ENCODE measurements at regions not wholly inside any gene's neighbourhood (a gene's known extent, or its start where the extent isn't known, plus 50 kb on each side); places are given as distances from the start of the nearest gene placed in this dataset.

GRCh38 chr19:56995303-56995702 lies 124.5 kb upstream of the USP29 start:
- H4K5ac ChIP-seq (ENCODE audit: insufficient read length, low read depth, low read length), result no peak overlapping the region
- H2BK12ac ChIP-seq (ENCODE audit: low read depth, low read length), result no peak overlapping the region
- H3K56ac ChIP-seq (replicated peaks; ENCODE audit: insufficient read length, low read depth, low read length), result no peak overlapping the region
- no peak overlapping the region for H3K4ac ChIP-seq (replicated peaks; ENCODE audit: insufficient read length, low read depth, low read length)
- no peaks in the 10 kb centered on the region for H3K79me1 ChIP-seq (ENCODE audit: low read depth, low read length)
- H2AK5ac ChIP-seq (ENCODE audit: low read depth, low read length), result no peak overlapping the region
- no peak overlapping the region for H2AFZ ChIP-seq (ENCODE audit: low read length)
- no peak overlapping the region for H4K8ac ChIP-seq (ENCODE audit: extremely low read depth, insufficient read depth, low read length)
- no peak overlapping the region for H3K18ac ChIP-seq (ENCODE audit: extremely low read depth, low read length)
- no peaks in the 10 kb centered on the region for H3K27me3 ChIP-seq (replicated peaks in 1 of 4; ENCODE audit: control insufficient read depth in 3 of 4, extremely low read depth in 1 of 4, insufficient read depth in 3 of 4, low read length in 3 of 4)
- H3K27ac ChIP-seq (ENCODE audit: low read depth, low read length), result no peak overlapping the region
- no peak overlapping the region for H2BK5ac ChIP-seq (ENCODE audit: low read depth, low read length)
- no peak overlapping the region for H3K9ac ChIP-seq (replicated peaks in 1 of 4; ENCODE audit: extremely low read depth in 1 of 4, low read depth in 3 of 4, low read length in 3 of 4)
- peaks cover 51 to 82% of the 10 kb centered on the region in 2 experiments for H3K9me3 ChIP-seq (ENCODE audit: insufficient read depth in 2 of 2, low read depth in 1 of 2, low read length in 1 of 2)
- DNase-seq (ENCODE audit: low read depth in 1 of 2, low spot score in 2 of 2), result no peak
- H3K4me1 ChIP-seq (replicated peaks in 1 of 4; ENCODE audit: control insufficient read depth in 3 of 4, insufficient read depth in 4 of 4, low read length in 3 of 4), result no peaks in the 10 kb centered on the region
- H3K4me2 ChIP-seq (ENCODE audit: insufficient read depth in 1 of 2, low read depth in 2 of 2, low read length in 2 of 2), result no peak overlapping the region
- H2BK15ac ChIP-seq (ENCODE audit: low read length), result no peak overlapping the region
- H3K23ac ChIP-seq (ENCODE audit: insufficient read length), result no peak overlapping the region
- H3K14ac ChIP-seq (ENCODE audit: insufficient read length), result no peak overlapping the region
- FAIRE-seq, result no peak
- no peaks in the 10 kb centered on the region for H3K36me3 ChIP-seq (ENCODE audit: control insufficient read depth in 2 of 4, insufficient read depth in 4 of 4, low read length in 3 of 4)
- no peaks in the 10 kb centered on the region for H3K79me2 ChIP-seq (ENCODE audit: control insufficient read depth in 1 of 2, insufficient read depth in 2 of 2, low read length in 2 of 2)
- no peak overlapping the region for H3K4me3 ChIP-seq (ENCODE audit: extremely low read depth in 1 of 4, insufficient read depth in 2 of 4, low read depth in 3 of 4, low read length in 4 of 4)
- H2BK20ac ChIP-seq (ENCODE audit: low read length), result no peak overlapping the region
- no peak overlapping the region for H4K91ac ChIP-seq (replicated peaks; ENCODE audit: insufficient read length, low read length)
- no peak overlapping the region for H2BK120ac ChIP-seq (replicated peaks; ENCODE audit: low read depth, low read length)
- H3K23me2 ChIP-seq (ENCODE audit: low read depth, low read length), result no peaks in the 10 kb centered on the region
- POLR2A ChIA-PET (ENCODE audit: partially characterized antibody), result no interaction called here
- CTCF ChIA-PET (ENCODE audit: partially characterized antibody), result interaction anchor here (1.0 kb wide), 1 partner anchor 9 kb away, joined by 3 read pairs; no protein-coding TSS in a partner anchor
- H4K20me1 ChIP-seq (replicated peaks in 1 of 2; ENCODE audit: control insufficient read depth in 1 of 2, insufficient read depth in 2 of 2, low read length in 2 of 2), result no peaks in the 10 kb centered on the region
- 85% methylated on average over 9 of the region's 9 CpGs; no CpG with 5 or more reads in 1 of the 2 experiments for WGBS, 2 experiments (ENCODE audit: extremely low coverage in 1 of 2, insufficient coverage in 1 of 2, insufficient read length in 1 of 2, insufficient replicate concordance in 2 of 2, low coverage in 1 of 2, low lambda C conversion rate in 2 of 2, missing lambda C conversion rate in 1 of 2)
- TF ChIP-seq, protein P1, sequence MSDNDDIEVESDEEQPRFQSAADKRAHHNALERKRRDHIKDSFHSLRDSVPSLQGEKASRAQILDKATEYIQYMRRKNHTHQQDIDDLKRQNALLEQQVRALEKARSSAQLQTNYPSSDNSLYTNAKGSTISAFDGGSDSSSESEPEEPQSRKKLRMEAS (IDR thresholded peaks at IDR 0.05), result no peak
- TF ChIP-seq, protein P2, sequence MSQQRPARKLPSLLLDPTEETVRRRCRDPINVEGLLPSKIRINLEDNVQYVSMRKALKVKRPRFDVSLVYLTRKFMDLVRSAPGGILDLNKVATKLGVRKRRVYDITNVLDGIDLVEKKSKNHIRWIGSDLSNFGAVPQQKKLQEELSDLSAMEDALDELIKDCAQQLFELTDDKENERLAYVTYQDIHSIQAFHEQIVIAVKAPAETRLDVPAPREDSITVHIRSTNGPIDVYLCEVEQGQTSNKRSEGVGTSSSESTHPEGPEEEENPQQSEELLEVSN (IDR thresholded peaks at IDR 0.05), result no peak
- TF ChIP-seq ATF2 (IDR thresholded peaks at IDR 0.05; ENCODE audit: low read length), result no peak
- no peak for TF ChIP-seq JUND (IDR thresholded peaks at IDR 0.05; ENCODE audit: low read length)
- no peak for TF ChIP-seq SUZ12 (IDR thresholded peaks at IDR 0.05; ENCODE audit: low read length)
- TF ChIP-seq RXRA (IDR thresholded peaks at IDR 0.05; ENCODE audit: insufficient read depth, low read depth, low read length), result no peak
- TF ChIP-seq TAF1 (IDR thresholded peaks at IDR 0.05; ENCODE audit: low read depth, low read length), result no peak
- no peak for TF ChIP-seq RFX5 (IDR thresholded peaks at IDR 0.05; ENCODE audit: borderline replicate concordance, low read depth, low read length)
- no peak for TF ChIP-seq POLR2AphosphoS5 (IDR thresholded peaks at IDR 0.05; ENCODE audit: low read depth, low read length)
- no peak for TF ChIP-seq RAD21 (IDR thresholded peaks at IDR 0.05 in 1 of 2, conservative IDR thresholded peaks at IDR 0.05 in 1 of 2; ENCODE audit: low read depth in 2 of 2, low read length in 2 of 2)
- no peak for TF ChIP-seq BACH1 (IDR thresholded peaks at IDR 0.05; ENCODE audit: low read length)
- TF ChIP-seq GABPA (IDR thresholded peaks at IDR 0.05; ENCODE audit: borderline replicate concordance, insufficient read depth, low read length), result no peak
